HEK293T (cell line): ENCODE measurements at regions not wholly inside any gene's neighbourhood (a gene's known extent, or its start where the extent isn't known, plus 50 kb on each side); places are given as distances from the start of the nearest gene placed in this dataset.

Source experiments
- ARNT ChIP-seq: fragments of 450-650 bp; IDR thresholded peaks from 2 replicates; pipeline ENCODE4 v1.6.1; 2017; ENCODE audit warnings: mild to moderate bottlenecking
- BHLHE40 ChIP-seq: fragments of 450-650 bp; IDR thresholded peaks from 2 replicates; pipeline ENCODE4 v1.6.1; 2016; ENCODE audit warnings: mild to moderate bottlenecking, moderate library complexity, borderline replicate concordance
- CTBP1 ChIP-seq: fragments of 450-650 bp; IDR thresholded peaks from 2 replicates; pipeline ENCODE4 v1.6.1; 2016; ENCODE audit warnings: borderline replicate concordance
- ELF4 ChIP-seq: fragments of 450-650 bp; IDR thresholded peaks from 2 replicates; pipeline ENCODE4 v1.6.1; 2017; ENCODE audit warnings: antibody characterized with exemption
- FOXA1 ChIP-seq: fragments of 450-650 bp; IDR thresholded peaks from 2 replicates; pipeline ENCODE4 v1.6.1; 2016; ENCODE audit warnings: mild to moderate bottlenecking
- FOXM1 ChIP-seq: fragments of 450-650 bp; IDR thresholded peaks from 2 replicates; pipeline ENCODE4 v1.6.1; 2017; ENCODE audit warnings: mild to moderate bottlenecking, borderline replicate concordance
- HDGF ChIP-seq: fragments of 450-650 bp; IDR thresholded peaks from 2 replicates; pipeline ENCODE4 v1.6.1; 2017; ENCODE audit warnings: antibody characterized with exemption, borderline replicate concordance
- L3MBTL2 ChIP-seq: fragments of 450-650 bp; conservative IDR thresholded peaks from 2 replicates; pipeline ENCODE4 v1.6.1; 2016; ENCODE audit warnings: mild to moderate bottlenecking
- SP1 ChIP-seq: fragments of 450-650 bp; IDR thresholded peaks from 2 replicates; pipeline ENCODE4 v1.6.1; 2017
- SUZ12 ChIP-seq: fragments of 450-650 bp; IDR thresholded peaks from 2 replicates; pipeline ENCODE4 v1.6.1; 2016; ENCODE audit warnings: mild to moderate bottlenecking
- TARDBP ChIP-seq: fragments of 450-650 bp; IDR thresholded peaks from 2 replicates; pipeline ENCODE4 v1.6.1; 2016
- ZNF384 ChIP-seq: fragments of 450-650 bp; IDR thresholded peaks from 2 replicates; pipeline ENCODE4 v1.6.1; 2016
- TF ChIP-seq, protein P1 (sequence below): fragments of 450-650 bp; IDR thresholded peaks from 2 replicates; pipeline ENCODE4 v1.6.1; 2016

DNA sequence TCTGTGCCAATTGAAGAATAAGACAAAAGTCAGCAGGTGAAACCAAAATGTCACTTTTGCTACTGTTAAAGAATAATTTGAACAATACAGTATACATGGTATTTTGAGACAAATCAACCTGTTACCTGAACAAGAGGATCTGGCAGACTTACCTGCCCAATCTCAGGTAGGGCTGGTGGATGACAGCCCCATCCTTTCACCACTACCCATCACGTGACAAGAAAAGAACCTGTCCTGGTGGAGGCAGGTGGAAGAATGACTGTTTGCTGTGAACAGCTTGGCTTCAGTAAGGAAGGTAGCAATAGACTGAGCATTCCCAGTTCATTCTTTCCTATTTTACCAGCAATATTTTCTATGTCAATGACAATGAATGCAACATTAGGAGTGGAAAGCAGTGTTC, 349.6 kb downstream of the GPATCH2 start:
- TF ChIP-seq ZNF384 (no peak), ELF4 (no peak), TARDBP (no peak), SP1 (no peak), FOXM1 (no peak), FOXA1 (no peak), L3MBTL2 (no peak), BHLHE40 (no peak), HDGF (no peak), SUZ12 (no peak), ARNT (no peak), CTBP1 (no peak)
- TF ChIP-seq, protein P1, sequence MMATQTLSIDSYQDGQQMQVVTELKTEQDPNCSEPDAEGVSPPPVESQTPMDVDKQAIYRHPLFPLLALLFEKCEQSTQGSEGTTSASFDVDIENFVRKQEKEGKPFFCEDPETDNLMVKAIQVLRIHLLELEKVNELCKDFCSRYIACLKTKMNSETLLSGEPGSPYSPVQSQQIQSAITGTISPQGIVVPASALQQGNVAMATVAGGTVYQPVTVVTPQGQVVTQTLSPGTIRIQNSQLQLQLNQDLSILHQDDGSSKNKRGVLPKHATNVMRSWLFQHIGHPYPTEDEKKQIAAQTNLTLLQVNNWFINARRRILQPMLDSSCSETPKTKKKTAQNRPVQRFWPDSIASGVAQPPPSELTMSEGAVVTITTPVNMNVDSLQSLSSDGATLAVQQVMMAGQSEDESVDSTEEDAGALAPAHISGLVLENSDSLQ = no peak
